AG04449 (cell line): ENCODE measurements at regions not wholly inside any gene's neighbourhood (a gene's known extent, or its start where the extent isn't known, plus 50 kb on each side); places are given as distances from the start of the nearest gene placed in this dataset.

Experiments
- CTCF ChIA-PET: fragments of 350-600 bp; formaldehyde crosslinking; extraction: SDS; loops from one replicate; lab custom pipeline; 2021; ENCODE audit warnings: antibody characterized with exemption; lab: Yijun Ruan, JAX
- POLR2A ChIA-PET: fragments of 400-600, 350-600 bp; formaldehyde crosslinking; extraction: SDS; loops from one replicate; lab custom pipeline; 2020; ENCODE audit warnings: antibody characterized with exemption, inconsistent platforms; lab: Yijun Ruan, JAX
- DNase-seq: peaks from one replicate; pipeline ENCODE4 v3.0.0-alpha.2; 2010; ENCODE audit warnings: low read depth, low spot score
- H3K4me3 ChIP-seq: 2 replicates; pipeline ENCODE4 v1.5.1; 2011; ENCODE audit warnings: low read depth, mild to moderate bottlenecking, control low read depth, low read length
- CTCF ChIP-seq: IDR thresholded peaks from one replicate; pipeline ENCODE4 v1.5.1; 2011; ENCODE audit warnings: mild to moderate bottlenecking, moderate library complexity, low read length, control low read depth, inconsistent platforms; ENCODE audit not compliant: insufficient read depth; ENCODE audit errors: missing control alignments

- no peak for DNase-seq
- CTCF ChIA-PET = no interaction called here
- POLR2A ChIA-PET = no interaction called here
- TF ChIP-seq CTCF = no peak
- no peak overlapping the region for H3K4me3 ChIP-seq
Observed at GRCh38 chr3:43966126-43966525, 275.4 kb downstream of the ABHD5 start.

- POLR2A ChIA-PET = no interaction called here
Observed at GRCh38 chr3:43966530-43966929, 275.2 kb upstream of the TOPAZ1 start.

GRCh38 chr3:43968465-43968864 is 273.2 kb upstream of the TOPAZ1 start:
- POLR2A ChIA-PET = no interaction called here

More at GRCh38 chr3:43966530-43966929, 275.2 kb upstream of the TOPAZ1 start:
- no peak overlapping the region for H3K4me3 ChIP-seq
- CTCF ChIA-PET = no interaction called here
- TF ChIP-seq CTCF = no peak
- no peak for DNase-seq

GRCh38 chr3:43969944-43970343 is 271.7 kb upstream of the TOPAZ1 start:
- no peak for TF ChIP-seq CTCF

More at GRCh38 chr3:43968465-43968864, 273.2 kb upstream of the TOPAZ1 start:
- DNase-seq = no peak
- H3K4me3 ChIP-seq = no peak overlapping the region
- no peak for TF ChIP-seq CTCF
- CTCF ChIA-PET = no interaction called here

GRCh38 chr3:43970351-43970750 is 271.3 kb upstream of the TOPAZ1 start:
- no peak for DNase-seq
- POLR2A ChIA-PET = no interaction called here
- TF ChIP-seq CTCF = no peak
- CTCF ChIA-PET = interaction anchor here (1.3 kb wide), 1 partner anchor 17 kb away, joined by 3 read pairs; no protein-coding TSS in a partner anchor
- no peak overlapping the region for H3K4me3 ChIP-seq

More at GRCh38 chr3:43969944-43970343, 271.7 kb upstream of the TOPAZ1 start:
- POLR2A ChIA-PET = no interaction called here
- no peak overlapping the region for H3K4me3 ChIP-seq
- no peak for DNase-seq
- CTCF ChIA-PET = interaction anchor here (1.3 kb wide), 1 partner anchor 16 kb away, joined by 3 read pairs; no protein-coding TSS in a partner anchor

GRCh38 chr3:43970920-43971319 is 270.8 kb upstream of the TOPAZ1 start:
- POLR2A ChIA-PET = no interaction called here
- DNase-seq = no peak
- CTCF ChIA-PET = no interaction called here
- no peak overlapping the region for H3K4me3 ChIP-seq
- no peak for TF ChIP-seq CTCF
